ENCODE measurements at regions not wholly inside any gene's neighbourhood (a gene's known extent, or its start where the extent isn't known, plus 50 kb on each side); places are given as distances from the start of the nearest gene placed in this dataset.
A peak's percentile ranks its signal among the peaks of the same experiment; 100 is the strongest.

DNA sequence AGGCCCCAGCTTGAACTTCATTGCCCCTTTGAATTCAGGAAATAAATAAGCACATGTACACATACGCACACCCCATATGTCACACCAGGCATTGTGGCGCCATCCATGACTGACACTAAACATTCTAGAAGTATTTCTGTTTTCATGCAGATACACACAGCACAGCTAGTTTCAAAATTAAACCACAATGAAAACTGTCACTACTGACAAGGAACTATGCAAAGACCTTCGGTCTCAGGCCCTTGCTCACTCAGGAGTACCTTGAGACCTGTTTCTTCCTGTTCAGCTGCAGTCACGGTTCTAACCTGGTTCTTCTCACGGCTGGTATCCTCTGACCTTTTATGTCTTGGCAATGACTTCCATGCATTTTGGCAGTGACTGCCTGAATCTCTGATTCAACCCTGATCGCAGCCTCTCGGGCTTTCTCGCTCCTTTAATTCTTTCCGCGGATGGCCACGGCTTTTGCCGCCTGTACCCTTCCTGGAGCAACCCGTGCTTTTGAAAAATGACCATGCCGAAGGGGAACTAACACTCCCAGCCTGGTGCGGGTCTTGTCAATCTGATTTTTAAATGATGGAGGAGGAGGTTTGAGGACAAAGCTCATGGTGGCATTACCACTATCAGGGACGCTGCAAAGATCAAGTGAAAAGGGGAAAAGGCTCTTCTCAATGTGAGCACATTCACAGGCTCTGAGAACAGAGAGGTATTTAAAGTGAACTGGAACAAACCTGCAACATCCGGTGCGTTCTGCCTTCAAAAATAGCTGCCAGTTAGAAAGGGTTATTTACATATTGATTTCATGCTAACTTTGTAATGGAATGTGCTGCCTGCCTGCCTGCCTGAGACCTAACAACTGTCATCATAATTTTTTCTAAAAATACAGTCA lies 384.6 kb downstream of the RRAGC start:
- Mint-ChIP-seq H3K9me3 (peaks cover 23% of the 10 kb centered on the region), H3K27ac (peak overlapping the region; percentile 95), H3K4me3 (peak overlapping the region; percentile 78), H3K27me3 (ENCODE audit: low read depth) (peaks cover 30% of the 10 kb centered on the region), H3K36me3 (peaks cover 19% of the 10 kb centered on the region), H3K4me1 (peaks cover 31% of the 10 kb centered on the region)
- no peak for TF ChIP-seq AFF4 (CRISPR knock-in tag; IDR thresholded peaks at IDR 0.05; ENCODE audit: borderline replicate concordance)
- TF ChIP-seq, protein P1, sequence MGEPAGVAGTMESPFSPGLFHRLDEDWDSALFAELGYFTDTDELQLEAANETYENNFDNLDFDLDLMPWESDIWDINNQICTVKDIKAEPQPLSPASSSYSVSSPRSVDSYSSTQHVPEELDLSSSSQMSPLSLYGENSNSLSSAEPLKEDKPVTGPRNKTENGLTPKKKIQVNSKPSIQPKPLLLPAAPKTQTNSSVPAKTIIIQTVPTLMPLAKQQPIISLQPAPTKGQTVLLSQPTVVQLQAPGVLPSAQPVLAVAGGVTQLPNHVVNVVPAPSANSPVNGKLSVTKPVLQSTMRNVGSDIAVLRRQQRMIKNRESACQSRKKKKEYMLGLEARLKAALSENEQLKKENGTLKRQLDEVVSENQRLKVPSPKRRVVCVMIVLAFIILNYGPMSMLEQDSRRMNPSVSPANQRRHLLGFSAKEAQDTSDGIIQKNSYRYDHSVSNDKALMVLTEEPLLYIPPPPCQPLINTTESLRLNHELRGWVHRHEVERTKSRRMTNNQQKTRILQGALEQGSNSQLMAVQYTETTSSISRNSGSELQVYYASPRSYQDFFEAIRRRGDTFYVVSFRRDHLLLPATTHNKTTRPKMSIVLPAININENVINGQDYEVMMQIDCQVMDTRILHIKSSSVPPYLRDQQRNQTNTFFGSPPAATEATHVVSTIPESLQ (CRISPR knock-in tag; IDR thresholded peaks at IDR 0.05), result no peak
- TF ChIP-seq CBFB (CRISPR knock-in tag; IDR thresholded peaks at IDR 0.05; ENCODE audit: low read depth), result no peak
- no peak for TF ChIP-seq USF1 (CRISPR knock-in tag; IDR thresholded peaks at IDR 0.05)
- POLR2A ChIA-PET, result interaction anchor here (0.9 to 1.6 kb wide), 3 partner anchors 15 to 189 kb away, joined by 3 to 5 read pairs (median 3); no protein-coding TSS in a partner anchor
- DNase-seq (ENCODE audit: low spot score) (no peak), ATAC-seq (peak; percentile 14)
- CTCF ChIA-PET, result interaction anchor here (1.2 to 3.1 kb wide), 8 partner anchors 9 to 428 kb away, joined by 3 to 24 read pairs (median 6); partner anchors contain the start of gene POU3F1

DNA sequence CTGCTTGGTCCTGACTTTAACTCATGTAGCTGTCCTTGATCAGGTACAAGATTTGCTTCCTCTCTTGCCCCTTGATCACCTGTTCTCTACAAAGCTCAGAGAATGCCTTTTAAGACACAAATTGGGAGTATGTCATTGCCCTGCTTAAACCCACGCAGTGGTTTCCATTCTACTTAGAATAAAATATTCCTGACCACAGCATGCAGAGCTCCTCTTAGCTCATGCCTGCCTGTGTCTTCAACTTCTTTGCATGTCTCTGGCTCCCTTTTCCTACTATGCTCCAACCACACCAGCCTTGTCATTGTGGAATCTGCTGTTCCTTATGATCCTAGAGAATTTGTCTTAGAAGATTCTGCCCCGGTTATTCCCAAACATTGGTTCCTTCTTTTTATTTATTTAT lies 393.1 kb downstream of the RRAGC start:
- ATAC-seq, result no peak
- Mint-ChIP-seq H3K27ac (no peak overlapping the region), H3K9me3 (peaks cover 26% of the 10 kb centered on the region), H3K27me3 (ENCODE audit: low read depth) (peaks cover 7% of the 10 kb centered on the region), H3K36me3 (peaks cover 10% of the 10 kb centered on the region), H3K4me1 (peaks cover 23% of the 10 kb centered on the region), H3K4me3 (no peak overlapping the region)
- TF ChIP-seq HMGA2 (CRISPR knock-in tag; IDR thresholded peaks at IDR 0.05), result no peak
- CTCF ChIA-PET, result interaction anchor here (0.7 to 3.0 kb wide), 2 partner anchors 9 to 24 kb away, joined by 3 to 12 read pairs; no protein-coding TSS in a partner anchor
- DNase-seq (ENCODE audit: low spot score), result no peak
- POLR2A ChIA-PET, result no interaction called here

- peaks cover 23% of the 10 kb centered on the region for H3K4me1 Mint-ChIP-seq
- H3K36me3 Mint-ChIP-seq, result peaks cover 10% of the 10 kb centered on the region
- DNase-seq (ENCODE audit: low spot score) (no peak), ATAC-seq (no peak)
- no peak overlapping the region for H3K4me3 Mint-ChIP-seq
- H3K27me3 Mint-ChIP-seq (ENCODE audit: low read depth), result peaks cover 7% of the 10 kb centered on the region
- POLR2A ChIA-PET, result no interaction called here
- H3K9me3 Mint-ChIP-seq, result peaks cover 29% of the 10 kb centered on the region
- CTCF ChIA-PET, result interaction anchor here (2.3 to 3.0 kb wide), 2 partner anchors 25 to 34 kb away, joined by 6 to 12 read pairs; no protein-coding TSS in a partner anchor
- peak overlapping the region; percentile 61 for H3K27ac Mint-ChIP-seq
- TF ChIP-seq, protein P2, sequence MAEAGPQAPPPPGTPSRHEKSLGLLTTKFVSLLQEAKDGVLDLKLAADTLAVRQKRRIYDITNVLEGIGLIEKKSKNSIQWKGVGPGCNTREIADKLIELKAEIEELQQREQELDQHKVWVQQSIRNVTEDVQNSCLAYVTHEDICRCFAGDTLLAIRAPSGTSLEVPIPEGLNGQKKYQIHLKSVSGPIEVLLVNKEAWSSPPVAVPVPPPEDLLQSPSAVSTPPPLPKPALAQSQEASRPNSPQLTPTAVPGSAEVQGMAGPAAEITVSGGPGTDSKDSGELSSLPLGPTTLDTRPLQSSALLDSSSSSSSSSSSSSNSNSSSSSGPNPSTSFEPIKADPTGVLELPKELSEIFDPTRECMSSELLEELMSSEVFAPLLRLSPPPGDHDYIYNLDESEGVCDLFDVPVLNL (CRISPR knock-in tag; IDR thresholded peaks at IDR 0.05; ENCODE audit: borderline replicate concordance, low read depth), result no peak
- no peak for TF ChIP-seq ATF2 (CRISPR knock-in tag; IDR thresholded peaks at IDR 0.05; ENCODE audit: borderline replicate concordance, low read depth)
- no peak for TF ChIP-seq NR3C1 (CRISPR knock-in tag; conservative IDR thresholded peaks at IDR 0.05; ENCODE audit: low read depth)
- TF ChIP-seq, protein P3, sequence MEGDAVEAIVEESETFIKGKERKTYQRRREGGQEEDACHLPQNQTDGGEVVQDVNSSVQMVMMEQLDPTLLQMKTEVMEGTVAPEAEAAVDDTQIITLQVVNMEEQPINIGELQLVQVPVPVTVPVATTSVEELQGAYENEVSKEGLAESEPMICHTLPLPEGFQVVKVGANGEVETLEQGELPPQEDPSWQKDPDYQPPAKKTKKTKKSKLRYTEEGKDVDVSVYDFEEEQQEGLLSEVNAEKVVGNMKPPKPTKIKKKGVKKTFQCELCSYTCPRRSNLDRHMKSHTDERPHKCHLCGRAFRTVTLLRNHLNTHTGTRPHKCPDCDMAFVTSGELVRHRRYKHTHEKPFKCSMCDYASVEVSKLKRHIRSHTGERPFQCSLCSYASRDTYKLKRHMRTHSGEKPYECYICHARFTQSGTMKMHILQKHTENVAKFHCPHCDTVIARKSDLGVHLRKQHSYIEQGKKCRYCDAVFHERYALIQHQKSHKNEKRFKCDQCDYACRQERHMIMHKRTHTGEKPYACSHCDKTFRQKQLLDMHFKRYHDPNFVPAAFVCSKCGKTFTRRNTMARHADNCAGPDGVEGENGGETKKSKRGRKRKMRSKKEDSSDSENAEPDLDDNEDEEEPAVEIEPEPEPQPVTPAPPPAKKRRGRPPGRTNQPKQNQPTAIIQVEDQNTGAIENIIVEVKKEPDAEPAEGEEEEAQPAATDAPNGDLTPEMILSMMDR (IDR thresholded peaks at IDR 0.05), result no peak
- TF ChIP-seq, protein P4, sequence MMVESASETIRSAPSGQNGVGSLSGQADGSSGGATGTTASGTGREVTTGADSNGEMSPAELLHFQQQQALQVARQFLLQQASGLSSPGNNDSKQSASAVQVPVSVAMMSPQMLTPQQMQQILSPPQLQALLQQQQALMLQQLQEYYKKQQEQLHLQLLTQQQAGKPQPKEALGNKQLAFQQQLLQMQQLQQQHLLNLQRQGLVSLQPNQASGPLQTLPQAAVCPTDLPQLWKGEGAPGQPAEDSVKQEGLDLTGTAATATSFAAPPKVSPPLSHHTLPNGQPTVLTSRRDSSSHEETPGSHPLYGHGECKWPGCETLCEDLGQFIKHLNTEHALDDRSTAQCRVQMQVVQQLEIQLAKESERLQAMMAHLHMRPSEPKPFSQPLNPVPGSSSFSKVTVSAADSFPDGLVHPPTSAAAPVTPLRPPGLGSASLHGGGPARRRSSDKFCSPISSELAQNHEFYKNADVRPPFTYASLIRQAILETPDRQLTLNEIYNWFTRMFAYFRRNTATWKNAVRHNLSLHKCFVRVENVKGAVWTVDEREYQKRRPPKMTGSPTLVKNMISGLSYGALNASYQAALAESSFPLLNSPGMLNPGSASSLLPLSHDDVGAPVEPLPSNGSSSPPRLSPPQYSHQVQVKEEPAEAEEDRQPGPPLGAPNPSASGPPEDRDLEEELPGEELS (CRISPR knock-in tag; IDR thresholded peaks at IDR 0.05), result no peak
- no peak for TF ChIP-seq RELA (CRISPR knock-in tag; IDR thresholded peaks at IDR 0.05; ENCODE audit: borderline replicate concordance)
- TF ChIP-seq CBFB (CRISPR knock-in tag; IDR thresholded peaks at IDR 0.05; ENCODE audit: low read depth), result no peak
- TF ChIP-seq TEAD1 (CRISPR knock-in tag; IDR thresholded peaks at IDR 0.05), result no peak
- no peak for TF ChIP-seq NFATC4 (CRISPR knock-in tag; IDR thresholded peaks at IDR 0.05)
- no peak for TF ChIP-seq ZNF232 (CRISPR knock-in tag; IDR thresholded peaks at IDR 0.05)
- no peak for TF ChIP-seq USF1 (CRISPR knock-in tag; IDR thresholded peaks at IDR 0.05)
- TF ChIP-seq ZNF416 (CRISPR knock-in tag; IDR thresholded peaks at IDR 0.05), result no peak
These were observed 394.1 kb downstream of the RRAGC start for GRCh38 chr1:38465460-38465859.

Measured in WTC11 (cell line).